H9 (cell line): ENCODE measurements at regions not wholly inside any gene's neighbourhood (a gene's known extent, or its start where the extent isn't known, plus 50 kb on each side); places are given as distances from the start of the nearest gene placed in this dataset.
A peak's percentile ranks its signal among the peaks of the same experiment; 100 is the strongest.

Source experiments
- DNase-seq: peaks from one replicate; pipeline ENCODE4 v3.0.0-alpha.2; 2017
- H2AFZ ChIP-seq: one replicate; pipeline ENCODE4 v1.6.1; 2013; ENCODE audit warnings: mild to moderate bottlenecking, low read length, control low read depth, moderate library complexity
- H2AK5ac ChIP-seq: 2 replicates; pipeline ENCODE4 v1.6.1; 2013; ENCODE audit warnings: low read length, control low read depth, mixed read lengths; ENCODE audit not compliant: insufficient read length
- H2BK120ac ChIP-seq: one replicate; pipeline ENCODE4 v1.6.1; 2013; ENCODE audit warnings: low read depth, mild to moderate bottlenecking, low read length, control low read depth, inconsistent platforms; ENCODE audit not compliant: poor library complexity, severe bottlenecking
- H2BK12ac ChIP-seq: 2 replicates; pipeline ENCODE4 v1.6.1; 2013; ENCODE audit warnings: low read length, control low read depth, mixed read lengths, low read depth; ENCODE audit not compliant: insufficient read length
- H2BK15ac ChIP-seq: 2 replicates; pipeline ENCODE4 v1.6.1; 2013; ENCODE audit warnings: low read depth, low read length, control low read depth
- H2BK20ac ChIP-seq: one replicate; pipeline ENCODE4 v1.6.1; 2013; ENCODE audit warnings: low read depth, mild to moderate bottlenecking, low read length, control low read depth, inconsistent platforms; ENCODE audit not compliant: poor library complexity, severe bottlenecking
- H2BK5ac ChIP-seq: 2 replicates; pipeline ENCODE4 v1.6.1; 2013; ENCODE audit warnings: low read length, control low read depth, mixed read lengths; ENCODE audit not compliant: insufficient read length
- H3K14ac ChIP-seq: 2 replicates; pipeline ENCODE4 v1.6.1; 2013; ENCODE audit warnings: low read length, control low read depth; ENCODE audit not compliant: insufficient read depth
- H3K18ac ChIP-seq: 2 replicates; pipeline ENCODE4 v1.6.1; 2013; ENCODE audit warnings: low read depth, mild to moderate bottlenecking, mixed read lengths, low read length, control low read depth; ENCODE audit not compliant: insufficient read length
- H3K23ac ChIP-seq: 2 replicates; pipeline ENCODE4 v1.6.1; 2013; ENCODE audit warnings: low read length, control low read depth, mixed read lengths, low read depth; ENCODE audit not compliant: insufficient read length
- H3K23me2 ChIP-seq: 2 replicates; pipeline ENCODE4 v1.6.1; 2013; ENCODE audit warnings: low read depth, mild to moderate bottlenecking, mixed read lengths, low read length, control low read depth; ENCODE audit not compliant: insufficient read length, poor library complexity, severe bottlenecking
- H3K27ac ChIP-seq: 2 replicates; pipeline ENCODE4 v1.5.1; 2013; ENCODE audit warnings: low read length, control low read depth, mixed read lengths, low read depth; ENCODE audit not compliant: insufficient read length
- H3K27me3 ChIP-seq: 2 replicates; pipeline ENCODE4 v1.6.1; 2013; ENCODE audit warnings: low read length, control low read depth, inconsistent platforms; ENCODE audit not compliant: insufficient read depth
- H3K4ac ChIP-seq: 2 replicates; pipeline ENCODE4 v1.6.1; 2013; ENCODE audit warnings: low read depth, mild to moderate bottlenecking, control low read depth, inconsistent platforms, low read length, moderate library complexity
- H3K4me1 ChIP-seq: 2 replicates; pipeline ENCODE4 v1.6.1; 2013; ENCODE audit warnings: low read length, control low read depth, inconsistent platforms; ENCODE audit not compliant: insufficient read depth
- H3K4me2 ChIP-seq: 2 replicates; pipeline ENCODE4 v1.6.1; 2013; ENCODE audit warnings: low read length, control low read depth, mixed read lengths; ENCODE audit not compliant: insufficient read length, insufficient read depth
- H3K56ac ChIP-seq: 2 replicates; pipeline ENCODE4 v1.6.1; 2013; ENCODE audit warnings: low read depth, mild to moderate bottlenecking, mixed read lengths, low read length, control low read depth; ENCODE audit not compliant: insufficient read length
- H3K79me1 ChIP-seq: 2 replicates; pipeline ENCODE4 v1.6.1; 2013; ENCODE audit warnings: low read depth, mild to moderate bottlenecking, moderate library complexity, low read length, control low read depth, inconsistent platforms; ENCODE audit not compliant: insufficient read depth, poor library complexity, severe bottlenecking
- H3K79me2 ChIP-seq: 2 replicates; pipeline ENCODE4 v1.6.1; 2013; ENCODE audit warnings: low read length, control low read depth, inconsistent platforms; ENCODE audit not compliant: insufficient read depth
- H3K9ac ChIP-seq: 2 replicates; pipeline ENCODE4 v1.6.1; 2013; ENCODE audit warnings: low read length, control low read depth, mixed read lengths; ENCODE audit not compliant: insufficient read length; ENCODE audit errors: extremely low read depth
- H3K9me3 ChIP-seq: one replicate; pipeline ENCODE4 v1.6.1; 2013; ENCODE audit warnings: low read depth, low read length, inconsistent platforms; ENCODE audit not compliant: control insufficient read depth
- H3T11ph ChIP-seq: one replicate; pipeline ENCODE4 v1.6.1; 2013; ENCODE audit warnings: mild to moderate bottlenecking, low read length, control low read depth, inconsistent platforms
- H4K20me1 ChIP-seq: one replicate; pipeline ENCODE4 v1.6.1; 2013; ENCODE audit not compliant: control insufficient read depth, insufficient read length, insufficient read depth
- H4K5ac ChIP-seq: 2 replicates; pipeline ENCODE4 v1.6.1; 2013; ENCODE audit warnings: low read depth, mild to moderate bottlenecking, mixed read lengths, low read length, control low read depth; ENCODE audit not compliant: insufficient read length
- H4K8ac ChIP-seq: replicated peaks from 2 replicates; pipeline ENCODE4 v1.6.1; 2013; ENCODE audit warnings: low read length, control low read depth, mixed read lengths, low read depth; ENCODE audit not compliant: insufficient read length
- H4K91ac ChIP-seq: 2 replicates; pipeline ENCODE4 v1.6.1; 2013; ENCODE audit warnings: low read depth, mild to moderate bottlenecking, moderate library complexity, mixed read lengths, low read length, control low read depth; ENCODE audit not compliant: insufficient read length
- H3K27ac Mint-ChIP-seq, 3 experiments: 2 replicates in 2 of 3; 3 replicates in 1 of 3; pipeline ENCODE4 v1.8.0; 2020 to 2021; ENCODE audit warnings: mixed read lengths in 3 of 3, mild to moderate bottlenecking in 1 of 3, moderate library complexity in 1 of 3
- H3K27me3 Mint-ChIP-seq: 2 replicates; pipeline ENCODE4 v1.8.0; 2021; ENCODE audit warnings: low read depth, mild to moderate bottlenecking, moderate library complexity, mixed read lengths
- H3K36me3 Mint-ChIP-seq, 3 experiments: 2 replicates in 2 of 3; 3 replicates in 1 of 3; pipeline ENCODE4 v1.8.0; 2020 to 2021; ENCODE audit warnings: low read depth in 3 of 3, mixed read lengths in 3 of 3; ENCODE audit not compliant: insufficient read depth in 1 of 3
- H3K4me1 Mint-ChIP-seq, 2 experiments: 2 replicates each; pipeline ENCODE4 v1.8.0; 2020; ENCODE audit warnings: mixed read lengths in 2 of 2
- H3K4me3 Mint-ChIP-seq, 2 experiments: 2 replicates in 1 of 2; 3 replicates in 1 of 2; pipeline ENCODE4 v1.8.0; 2020 to 2021; ENCODE audit warnings: mild to moderate bottlenecking in 2 of 2, mixed read lengths in 2 of 2, moderate library complexity in 1 of 2
- H3K9me3 Mint-ChIP-seq, 2 experiments: 2 replicates in 1 of 2; 3 replicates in 1 of 2; pipeline ENCODE4 v1.8.0; 2020; ENCODE audit warnings: mild to moderate bottlenecking in 2 of 2, mixed read lengths in 2 of 2, moderate library complexity in 1 of 2
- CTCF ChIP-seq: fragments of 200-600 bp; sonication (generic); conservative IDR thresholded peaks from 3 replicates; pipeline ENCODE4 v1.8.0; 2021; ENCODE audit warnings: antibody characterized with exemption, mild to moderate bottlenecking
- WGBS: extraction: QIAGEN DNeasy Blood & Tissue Kit; methylation state at CpG from one replicate; pipeline ENCODE4 v1.1.7; 2013; ENCODE audit warnings: missing lambda C conversion rate, low lambda C conversion rate, mixed read lengths; ENCODE audit not compliant: insufficient read length; ENCODE audit errors: extremely low coverage; 5-methylcytosine and 5-hydroxymethylcytosine counted together

- no peak overlapping the region for H3K4ac ChIP-seq
- no peak overlapping the region for H3K4me2 ChIP-seq
- H3K27me3 ChIP-seq = no peaks in the 10 kb centered on the region
- TF ChIP-seq CTCF = no peak
- H2BK120ac ChIP-seq = no peak overlapping the region
- DNase-seq = peak; percentile 10
- no peak overlapping the region for H3K9ac ChIP-seq
- H3K4me1 Mint-ChIP-seq = peaks cover 22 to 23% of the 10 kb centered on the region in 2 experiments
- no peak overlapping the region for H3K56ac ChIP-seq
- H2BK20ac ChIP-seq = no peak overlapping the region
- no peak overlapping the region for H2BK5ac ChIP-seq
- H3K27ac Mint-ChIP-seq = no peak overlapping the region
- WGBS = no CpG with 5 or more reads among the region's 20 CpGs
- no peaks in the 10 kb centered on the region for H3K23me2 ChIP-seq
- no peaks in the 10 kb centered on the region for H3K79me2 ChIP-seq
- no peak overlapping the region for H2AFZ ChIP-seq
- H2BK12ac ChIP-seq = no peak overlapping the region
- H4K8ac ChIP-seq = no peak overlapping the region
- H3K27me3 Mint-ChIP-seq = peaks cover 2% of the 10 kb centered on the region; the same call in 1 of the 2 replicates
- no peak overlapping the region for H2BK15ac ChIP-seq
- no peak overlapping the region for H3K27ac ChIP-seq
- no peak overlapping the region for H3K18ac ChIP-seq
- H3K4me3 Mint-ChIP-seq = no peak overlapping the region
- H2AK5ac ChIP-seq = no peak overlapping the region
- peaks cover 5 to 6% of the 10 kb centered on the region in 2 experiments; a peak in 3 of 5 replicates for H3K9me3 Mint-ChIP-seq
- H4K20me1 ChIP-seq = no peaks in the 10 kb centered on the region
- no peak overlapping the region for H4K91ac ChIP-seq
- no peak overlapping the region for H3K23ac ChIP-seq
- no peaks in the 10 kb centered on the region for H3K4me1 ChIP-seq
- no peak overlapping the region for H3T11ph ChIP-seq
- no peaks in the 10 kb centered on the region for H3K79me1 ChIP-seq
- H3K9me3 ChIP-seq = no peaks in the 10 kb centered on the region
- no peaks in the 10 kb centered on the region; a peak in 1 of 7 replicates for H3K36me3 Mint-ChIP-seq
- no peak overlapping the region for H3K14ac ChIP-seq
- no peak overlapping the region for H4K5ac ChIP-seq
Observed at GRCh38 chr22:48185071-48186055, 1422.9 kb downstream of the TBC1D22A start.
